ENCODE measurements at regions not wholly inside any gene's neighbourhood (a gene's known extent, or its start where the extent isn't known, plus 50 kb on each side); places are given as distances from the start of the nearest gene placed in this dataset.

DNA sequence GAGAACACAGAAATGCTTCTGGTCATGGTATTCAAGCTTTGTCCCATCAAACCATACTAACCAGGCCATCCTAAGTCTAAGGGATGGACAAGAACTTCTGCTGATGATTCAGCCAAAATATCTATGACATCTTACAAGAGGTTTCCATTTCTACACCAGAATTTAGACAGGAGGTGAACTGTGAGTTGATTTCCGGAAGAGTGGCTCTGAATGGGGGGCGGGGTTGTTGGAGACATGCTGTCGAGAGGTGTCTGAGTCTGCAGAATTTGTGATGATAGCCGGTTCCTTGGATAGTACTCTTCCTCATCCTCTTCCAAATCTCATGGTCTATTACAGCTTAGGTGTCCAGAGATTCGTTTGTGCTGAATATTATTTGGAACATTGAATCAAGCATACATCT, 408.7 kb upstream of the TCF4 start:
- Histone ChIP-seq H3K27me3 (no peaks in the 10 kb centered on the region), H3K4me1 (peaks cover 0 to 7% (median 1%) of the 10 kb centered on the region in 4 donors), H3K36me3 (no peaks in the 10 kb centered on the region), H3K4me3 (no peak overlapping the region), H3K9me3 (no peaks in the 10 kb centered on the region), H3K27ac (no peak overlapping the region)
- 72 to 81% methylated on average over 5 of the region's 5 CpGs for WGBS, 2 donors
- ATAC-seq (ENCODE audit: low FRiP score in 2 of 2) = no peak
- TF ChIP-seq POLR2A (IDR thresholded peaks at IDR 0.05) (no peak), EP300 (IDR thresholded peaks at IDR 0.05) (no peak), POLR2AphosphoS5 (IDR thresholded peaks at IDR 0.05) (no peak)
- TF ChIP-seq, protein P1, sequence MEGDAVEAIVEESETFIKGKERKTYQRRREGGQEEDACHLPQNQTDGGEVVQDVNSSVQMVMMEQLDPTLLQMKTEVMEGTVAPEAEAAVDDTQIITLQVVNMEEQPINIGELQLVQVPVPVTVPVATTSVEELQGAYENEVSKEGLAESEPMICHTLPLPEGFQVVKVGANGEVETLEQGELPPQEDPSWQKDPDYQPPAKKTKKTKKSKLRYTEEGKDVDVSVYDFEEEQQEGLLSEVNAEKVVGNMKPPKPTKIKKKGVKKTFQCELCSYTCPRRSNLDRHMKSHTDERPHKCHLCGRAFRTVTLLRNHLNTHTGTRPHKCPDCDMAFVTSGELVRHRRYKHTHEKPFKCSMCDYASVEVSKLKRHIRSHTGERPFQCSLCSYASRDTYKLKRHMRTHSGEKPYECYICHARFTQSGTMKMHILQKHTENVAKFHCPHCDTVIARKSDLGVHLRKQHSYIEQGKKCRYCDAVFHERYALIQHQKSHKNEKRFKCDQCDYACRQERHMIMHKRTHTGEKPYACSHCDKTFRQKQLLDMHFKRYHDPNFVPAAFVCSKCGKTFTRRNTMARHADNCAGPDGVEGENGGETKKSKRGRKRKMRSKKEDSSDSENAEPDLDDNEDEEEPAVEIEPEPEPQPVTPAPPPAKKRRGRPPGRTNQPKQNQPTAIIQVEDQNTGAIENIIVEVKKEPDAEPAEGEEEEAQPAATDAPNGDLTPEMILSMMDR (IDR thresholded peaks at IDR 0.05) = no peak
- no peak for DNase-seq

DNA sequence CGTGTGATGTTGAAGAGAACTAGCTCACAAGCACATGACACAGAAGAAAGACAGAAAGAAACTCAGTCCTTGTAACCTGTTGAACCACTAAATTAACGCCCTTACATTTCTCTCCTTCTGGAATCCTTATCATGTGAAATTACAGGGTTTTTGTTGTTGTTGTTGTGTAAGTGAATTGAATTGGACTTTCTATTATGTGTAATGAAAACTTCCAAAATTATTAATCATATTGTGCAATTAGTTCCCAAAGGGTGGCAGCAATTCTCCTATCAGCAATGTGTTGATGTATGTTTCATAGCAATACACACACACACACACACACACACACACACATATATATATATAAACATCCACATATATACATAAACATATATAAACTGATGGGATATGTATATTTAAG, 402.2 kb upstream of the TCF4 start:
- H3K9me3 ChIP-seq = no peaks in the 10 kb centered on the region
- TF ChIP-seq POLR2A (IDR thresholded peaks at IDR 0.05) (no peak), EP300 (IDR thresholded peaks at IDR 0.05) (no peak), POLR2AphosphoS5 (IDR thresholded peaks at IDR 0.05) (no peak)
- TF ChIP-seq, protein P1 (IDR thresholded peaks at IDR 0.05) = no peak
- DNase-seq (no peak), ATAC-seq (ENCODE audit: low FRiP score in 2 of 2) (no peak)
- H3K4me1 ChIP-seq = no peaks in the 10 kb centered on the region
- H3K27me3 ChIP-seq = no peaks in the 10 kb centered on the region
- no peak overlapping the region for H3K4me3 ChIP-seq
- no peak overlapping the region for H3K27ac ChIP-seq
- no peaks in the 10 kb centered on the region for H3K36me3 ChIP-seq
- WGBS, 2 donors = 89 to 91% methylated on average over 2 of the region's 2 CpGs

DNA sequence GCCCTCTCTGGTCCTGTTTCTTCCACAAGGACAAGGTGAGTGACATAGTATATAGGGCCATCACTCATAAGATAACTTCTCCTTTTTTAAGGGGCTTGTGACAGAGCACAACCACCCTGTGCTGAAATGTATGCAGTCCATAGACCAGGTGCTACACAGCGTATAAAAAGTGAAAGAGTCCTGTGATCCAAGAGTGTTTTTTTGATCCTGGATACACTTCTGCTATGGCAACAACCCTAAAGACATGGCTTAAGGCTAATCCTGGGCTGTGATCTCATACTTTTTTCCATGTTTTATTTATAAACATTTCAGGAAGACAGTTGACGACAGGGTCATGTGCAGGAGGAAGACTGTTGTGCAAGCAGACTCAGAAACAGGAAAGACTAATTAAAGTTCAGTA, 400.5 kb upstream of the TCF4 start:
- Histone ChIP-seq H3K27me3 (no peaks in the 10 kb centered on the region), H3K4me1 (no peaks in the 10 kb centered on the region), H3K4me3 (no peak overlapping the region), H3K9me3 (peaks cover 0 to 3% (median 1%) of the 10 kb centered on the region in 4 donors), H3K36me3 (no peaks in the 10 kb centered on the region), H3K27ac (peak overlapping the region in 2 of 4 donors; percentile 36 to 37)
- DNase-seq (no peak), ATAC-seq (ENCODE audit: low FRiP score in 2 of 2) (peak in 1 of 2 donors; percentile 48)
- TF ChIP-seq, protein P1 (IDR thresholded peaks at IDR 0.05) = no peak
- TF ChIP-seq EP300 (IDR thresholded peaks at IDR 0.05) (peak in 3 of 4 donors; percentile 25 to 82 (median 76)), POLR2AphosphoS5 (IDR thresholded peaks at IDR 0.05) (peak in 1 of 2 donors; percentile 23)
- WGBS, 2 donors = 37 to 47% methylated on average over 2 of the region's 2 CpGs

DNA sequence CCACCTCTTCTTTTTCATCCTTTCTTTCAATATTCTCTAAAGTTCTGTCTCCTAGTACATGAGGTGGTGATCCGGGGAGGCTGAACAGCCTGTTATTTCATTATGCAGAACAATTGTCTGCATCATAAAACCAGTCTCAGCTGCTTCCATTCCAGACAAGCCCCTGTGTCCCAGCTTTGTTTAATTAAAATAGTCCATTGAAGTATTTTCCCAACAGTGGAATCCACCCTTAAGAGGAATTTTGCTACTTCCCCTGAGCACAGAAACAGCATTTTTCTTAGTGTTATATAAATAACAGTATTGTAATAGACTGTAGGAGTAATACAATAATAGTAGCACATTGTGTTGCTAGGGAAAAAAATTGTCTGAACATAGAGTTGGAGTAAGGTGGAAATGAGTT, 395.4 kb upstream of the TCF4 start:
- peaks cover 0 to 3% (median 0%) of the 10 kb centered on the region in 4 donors for H3K4me1 ChIP-seq
- H3K4me3 ChIP-seq = no peak overlapping the region
- DNase-seq = no peak
- no peaks in the 10 kb centered on the region for H3K36me3 ChIP-seq
- no peak overlapping the region for H3K27ac ChIP-seq
- WGBS, 2 donors = 72 to 73% methylated on average over 1 of the region's 1 CpG
- no peak for TF ChIP-seq POLR2AphosphoS5 (IDR thresholded peaks at IDR 0.05)
- no peak for TF ChIP-seq POLR2A (IDR thresholded peaks at IDR 0.05)
- TF ChIP-seq EP300 (IDR thresholded peaks at IDR 0.05) = no peak
- TF ChIP-seq, protein P1 (IDR thresholded peaks at IDR 0.05) = no peak
- H3K9me3 ChIP-seq = peaks cover 0 to 3% (median 1%) of the 10 kb centered on the region in 4 donors
- ATAC-seq (ENCODE audit: low FRiP score in 2 of 2) = no peak
- no peaks in the 10 kb centered on the region for H3K27me3 ChIP-seq

DNA sequence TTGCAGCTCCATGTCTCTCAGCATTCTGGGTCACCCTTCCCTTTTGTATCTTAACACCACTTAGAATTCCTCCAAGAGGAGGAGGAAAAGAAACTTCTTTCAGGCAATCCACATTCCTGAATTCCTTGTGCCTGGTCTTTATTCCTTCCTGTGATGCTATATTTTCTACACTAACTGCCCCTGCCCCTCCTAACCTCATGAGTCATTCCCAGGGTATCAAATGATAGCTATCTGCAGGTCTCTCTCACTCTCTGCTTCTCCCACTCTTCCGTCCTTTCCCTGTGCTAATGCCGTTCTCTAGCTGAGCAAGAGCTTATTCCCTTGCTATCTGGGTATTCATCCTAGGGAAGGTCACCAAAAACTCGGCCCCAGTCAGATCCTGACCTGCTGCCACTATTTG, 395.0 kb upstream of the TCF4 start:
- no peak for DNase-seq
- Histone ChIP-seq H3K9me3 (peaks cover 0 to 3% (median 1%) of the 10 kb centered on the region in 4 donors), H3K36me3 (no peaks in the 10 kb centered on the region), H3K27ac (no peak overlapping the region), H3K4me1 (peaks cover 0 to 3% (median 0%) of the 10 kb centered on the region in 4 donors), H3K4me3 (no peak overlapping the region), H3K27me3 (no peaks in the 10 kb centered on the region)
- TF ChIP-seq, protein P1 (IDR thresholded peaks at IDR 0.05) = no peak
- TF ChIP-seq EP300 (IDR thresholded peaks at IDR 0.05) (no peak), POLR2AphosphoS5 (IDR thresholded peaks at IDR 0.05) (no peak), POLR2A (IDR thresholded peaks at IDR 0.05) (no peak)
- 69 to 72% methylated on average over 3 of the region's 3 CpGs for WGBS, 2 donors
- ATAC-seq (ENCODE audit: low FRiP score in 2 of 2) = no peak
